ENCODE measurements at regions not wholly inside any gene's neighbourhood (a gene's known extent, or its start where the extent isn't known, plus 50 kb on each side); places are given as distances from the start of the nearest gene placed in this dataset.

GRCh38 chr6:47983491-47983890, 127.5 kb downstream of the PTCHD4 start:
- no peak overlapping the region for H3K27ac ChIP-seq (ENCODE audit: low read length)
- intact Hi-C loops (cut with micrococcal nuclease), result no loop called here
- H3K4me3 ChIP-seq (ENCODE audit: low read length), result no peak overlapping the region
- H3K9me3 ChIP-seq (ENCODE audit: low read length), result no peaks in the 10 kb centered on the region
- TF ChIP-seq EZH2 (IDR thresholded peaks at IDR 0.05; ENCODE audit: low read length, unreplicated experiment) (no peak), EZH2phosphoT487 (IDR thresholded peaks at IDR 0.05; ENCODE audit: borderline replicate concordance, low read length) (no peak)
- TF ChIP-seq, protein P1, sequence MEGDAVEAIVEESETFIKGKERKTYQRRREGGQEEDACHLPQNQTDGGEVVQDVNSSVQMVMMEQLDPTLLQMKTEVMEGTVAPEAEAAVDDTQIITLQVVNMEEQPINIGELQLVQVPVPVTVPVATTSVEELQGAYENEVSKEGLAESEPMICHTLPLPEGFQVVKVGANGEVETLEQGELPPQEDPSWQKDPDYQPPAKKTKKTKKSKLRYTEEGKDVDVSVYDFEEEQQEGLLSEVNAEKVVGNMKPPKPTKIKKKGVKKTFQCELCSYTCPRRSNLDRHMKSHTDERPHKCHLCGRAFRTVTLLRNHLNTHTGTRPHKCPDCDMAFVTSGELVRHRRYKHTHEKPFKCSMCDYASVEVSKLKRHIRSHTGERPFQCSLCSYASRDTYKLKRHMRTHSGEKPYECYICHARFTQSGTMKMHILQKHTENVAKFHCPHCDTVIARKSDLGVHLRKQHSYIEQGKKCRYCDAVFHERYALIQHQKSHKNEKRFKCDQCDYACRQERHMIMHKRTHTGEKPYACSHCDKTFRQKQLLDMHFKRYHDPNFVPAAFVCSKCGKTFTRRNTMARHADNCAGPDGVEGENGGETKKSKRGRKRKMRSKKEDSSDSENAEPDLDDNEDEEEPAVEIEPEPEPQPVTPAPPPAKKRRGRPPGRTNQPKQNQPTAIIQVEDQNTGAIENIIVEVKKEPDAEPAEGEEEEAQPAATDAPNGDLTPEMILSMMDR (conservative IDR thresholded peaks at IDR 0.05; ENCODE audit: low read depth, low read length), result no peak
- no peaks in the 10 kb centered on the region for H3K36me3 ChIP-seq (ENCODE audit: low read depth, low read length)
- POLR2A ChIA-PET (ENCODE audit: unreplicated experiment), result no interaction called here
- H3K79me2 ChIP-seq (ENCODE audit: low read length), result no peaks in the 10 kb centered on the region
- no peaks in the 10 kb centered on the region for H4K20me1 ChIP-seq (ENCODE audit: low read length)
- H2AFZ ChIP-seq (ENCODE audit: low read length), result no peak overlapping the region
- H3F3A ChIP-seq (ENCODE audit: low read length, unreplicated experiment), result no peaks in the 10 kb centered on the region
- no peaks in the 10 kb centered on the region for H3K27me3 ChIP-seq (ENCODE audit: low read length)
- no peak overlapping the region for H3K4me2 ChIP-seq (ENCODE audit: low read length)
- DNase-seq, result no peak
- BruUV-seq (replicated peaks), result no TSS peak
- H3K9me2 ChIP-seq (replicated peaks; ENCODE audit: low read length), result no peaks in the 10 kb centered on the region
- CTCF ChIA-PET, result no interaction called here
- no peak overlapping the region for H3K9ac ChIP-seq (ENCODE audit: low read length)
- ATAC-seq, result no peak
- no peaks in the 10 kb centered on the region for H3K4me1 ChIP-seq (ENCODE audit: insufficient read depth, low read length)

DNA sequence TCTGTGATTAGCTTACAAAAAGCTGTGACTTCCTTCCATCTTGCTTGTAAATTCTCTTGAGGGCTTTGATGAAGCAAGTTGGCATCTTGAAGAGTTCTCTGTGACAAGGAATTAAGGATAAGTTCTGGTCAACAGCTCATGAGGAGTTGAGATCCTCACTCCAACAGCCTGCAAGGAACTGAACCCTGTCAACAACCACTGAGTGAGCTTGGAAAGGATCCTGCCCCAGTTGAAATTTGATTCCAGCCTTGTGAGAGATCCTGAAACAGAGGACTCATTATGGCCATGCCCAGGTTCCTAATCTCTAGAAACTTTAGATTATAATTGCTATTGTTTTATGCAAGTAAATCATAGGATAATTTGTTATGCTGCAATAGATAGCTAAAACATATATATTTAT, 133.7 kb downstream of the PTCHD4 start:
- no peaks in the 10 kb centered on the region for H3K9me3 ChIP-seq (ENCODE audit: low read length)
- H3K4me1 ChIP-seq (ENCODE audit: insufficient read depth, low read length), result no peaks in the 10 kb centered on the region
- H3K36me3 ChIP-seq (ENCODE audit: low read depth, low read length), result no peaks in the 10 kb centered on the region
- no peaks in the 10 kb centered on the region for H3K27me3 ChIP-seq (ENCODE audit: low read length)
- no peaks in the 10 kb centered on the region for H3K9me2 ChIP-seq (replicated peaks; ENCODE audit: low read length)
- H3K9ac ChIP-seq (ENCODE audit: low read length), result no peak overlapping the region
- H2AFZ ChIP-seq (ENCODE audit: low read length), result no peak overlapping the region
- H3K4me3 ChIP-seq (ENCODE audit: low read length), result no peak overlapping the region
- no peaks in the 10 kb centered on the region for H4K20me1 ChIP-seq (ENCODE audit: low read length)
- no peak overlapping the region for H3K4me2 ChIP-seq (ENCODE audit: low read length)
- H3K79me2 ChIP-seq (ENCODE audit: low read length), result no peaks in the 10 kb centered on the region
- ATAC-seq (peak; percentile 45), DNase-seq (peak; percentile 18)
- intact Hi-C loops (cut with micrococcal nuclease), result no loop called here
- no TSS peak for BruUV-seq (replicated peaks)
- TF ChIP-seq EZH2phosphoT487 (IDR thresholded peaks at IDR 0.05; ENCODE audit: borderline replicate concordance, low read length) (no peak), EZH2 (IDR thresholded peaks at IDR 0.05; ENCODE audit: low read length, unreplicated experiment) (no peak)
- TF ChIP-seq, protein P1 (conservative IDR thresholded peaks at IDR 0.05; ENCODE audit: low read depth, low read length), result no peak
- POLR2A ChIA-PET (ENCODE audit: unreplicated experiment), result no interaction called here
- CTCF ChIA-PET, result no interaction called here
- no peak overlapping the region for H3K27ac ChIP-seq (ENCODE audit: low read length)
- no peaks in the 10 kb centered on the region for H3F3A ChIP-seq (ENCODE audit: low read length, unreplicated experiment)

DNA sequence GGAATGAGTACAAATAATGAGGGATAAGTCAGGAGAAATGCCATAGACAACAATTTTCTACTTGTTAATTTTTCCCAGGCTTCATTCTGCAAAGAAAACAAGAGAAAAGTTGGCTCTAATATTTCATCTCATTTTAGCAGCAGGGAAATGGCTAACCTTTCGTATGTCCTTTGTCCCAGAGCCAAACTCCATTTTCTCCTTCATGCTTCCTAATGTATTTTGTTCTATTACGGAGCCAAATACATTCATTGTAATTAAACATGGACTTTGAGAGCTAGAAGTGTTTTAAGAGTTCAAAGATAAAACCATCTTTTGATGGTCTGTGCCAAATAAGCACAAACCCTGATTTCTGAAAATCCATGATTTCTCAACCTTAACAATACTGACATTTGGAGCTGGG, 136.9 kb downstream of the PTCHD4 start:
- ChIA-PET POLR2A (ENCODE audit: unreplicated experiment) (no interaction called here), CTCF (no interaction called here)
- Histone ChIP-seq H3K4me3 (ENCODE audit: low read length) (no peak overlapping the region), H3K27me3 (ENCODE audit: low read length) (no peaks in the 10 kb centered on the region), H3K9ac (ENCODE audit: low read length) (no peak overlapping the region), H2AFZ (ENCODE audit: low read length) (no peak overlapping the region), H3K9me2 (replicated peaks; ENCODE audit: low read length) (no peaks in the 10 kb centered on the region), H3K27ac (ENCODE audit: low read length) (no peak overlapping the region), H3K4me2 (ENCODE audit: low read length) (no peak overlapping the region), H3K79me2 (ENCODE audit: low read length) (no peaks in the 10 kb centered on the region), H3K9me3 (ENCODE audit: low read length) (no peaks in the 10 kb centered on the region), H3F3A (ENCODE audit: low read length, unreplicated experiment) (no peaks in the 10 kb centered on the region), H4K20me1 (ENCODE audit: low read length) (no peaks in the 10 kb centered on the region), H3K4me1 (ENCODE audit: insufficient read depth, low read length) (no peaks in the 10 kb centered on the region), H3K36me3 (ENCODE audit: low read depth, low read length) (no peaks in the 10 kb centered on the region)
- TF ChIP-seq, protein P1 (conservative IDR thresholded peaks at IDR 0.05; ENCODE audit: low read depth, low read length), result no peak
- no peak for TF ChIP-seq EZH2 (IDR thresholded peaks at IDR 0.05; ENCODE audit: low read length, unreplicated experiment)
- TF ChIP-seq EZH2phosphoT487 (IDR thresholded peaks at IDR 0.05; ENCODE audit: borderline replicate concordance, low read length), result no peak
- BruUV-seq (replicated peaks), result no TSS peak
- no peak for ATAC-seq
- intact Hi-C loops (cut with micrococcal nuclease), result no loop called here
- DNase-seq, result no peak

Data from PC-3 (cell line).